GM12872 (cell line): ENCODE measurements at regions not wholly inside any gene's neighbourhood (a gene's known extent, or its start where the extent isn't known, plus 50 kb on each side); places are given as distances from the start of the nearest gene placed in this dataset.

ENCODE experiments used
- CTCF ChIP-seq: IDR thresholded peaks from 3 replicates; pipeline ENCODE4 v1.5.1; 2011; ENCODE audit warnings: low read depth, mild to moderate bottlenecking, low read length, moderate library complexity; ENCODE audit not compliant: insufficient read depth

- no peak for TF ChIP-seq CTCF
These were observed 210.3 kb downstream of the SREK1 start for GRCh38 chr5:66354422-66354821.

GRCh38 chr5:66356011-66356565 is 212.0 kb downstream of the SREK1 start:
- TF ChIP-seq CTCF = no peak

GRCh38 chr5:66358741-66359140 is 214.6 kb downstream of the SREK1 start:
- TF ChIP-seq CTCF = no peak

GRCh38 chr5:66361070-66361469 is 217.0 kb downstream of the SREK1 start:
- TF ChIP-seq CTCF = no peak

GRCh38 chr5:66362046-66362445 is 217.9 kb downstream of the SREK1 start:
- no peak for TF ChIP-seq CTCF

GRCh38 chr5:66362687-66363086 is 218.6 kb downstream of the SREK1 start:
- no peak for TF ChIP-seq CTCF

- no peak for TF ChIP-seq CTCF
These were observed 219.0 kb downstream of the SREK1 start for GRCh38 chr5:66363097-66363496.
